Lower leg skin (tissue), 3 donors: ENCODE measurements at regions not wholly inside any gene's neighbourhood (a gene's known extent, or its start where the extent isn't known, plus 50 kb on each side); places are given as distances from the start of the nearest gene placed in this dataset.

Source experiments
- CTCF ChIP-seq, 3 donors: fragments of 450-650 bp; IDR thresholded peaks; one replicate each; pipeline ENCODE4 v1.5.1; 2016; ENCODE audit warnings: antibody characterized with exemption in 3 of 3, mild to moderate bottlenecking in 3 of 3, moderate library complexity in 2 of 3
- POLR2A ChIP-seq, 2 donors: fragments of 450-650 bp; IDR thresholded peaks; one replicate each; pipeline ENCODE4 v1.6.1; 2016 to 2017; ENCODE audit warnings: antibody characterized with exemption in 2 of 2, mild to moderate bottlenecking in 1 of 2, moderate library complexity in 1 of 2

GRCh38 chr10:78203915-78204818 is 170.5 kb downstream of the RPS24 start:
- no peak for TF ChIP-seq CTCF (IDR thresholded peaks at IDR 0.05)
- TF ChIP-seq POLR2A (IDR thresholded peaks at IDR 0.05), result no peak
